ENCODE measurements at regions not wholly inside any gene's neighbourhood (a gene's known extent, or its start where the extent isn't known, plus 50 kb on each side); places are given as distances from the start of the nearest gene placed in this dataset.

DNA sequence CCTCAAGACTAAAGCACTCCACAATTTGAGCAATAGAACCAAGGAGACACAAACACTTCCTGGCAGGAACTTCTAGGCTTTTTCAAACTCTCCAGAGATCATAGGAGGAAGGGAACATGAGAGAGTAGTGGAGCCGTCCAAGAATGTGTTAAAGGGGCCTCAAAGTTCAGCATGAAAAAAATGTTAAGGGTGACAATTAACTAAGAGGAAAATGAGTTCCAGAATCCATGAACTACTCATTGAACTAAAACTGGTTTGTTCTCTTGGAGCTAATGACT lies 122.0 kb downstream of the WIF1 start (continued):
- TF ChIP-seq, protein P1, sequence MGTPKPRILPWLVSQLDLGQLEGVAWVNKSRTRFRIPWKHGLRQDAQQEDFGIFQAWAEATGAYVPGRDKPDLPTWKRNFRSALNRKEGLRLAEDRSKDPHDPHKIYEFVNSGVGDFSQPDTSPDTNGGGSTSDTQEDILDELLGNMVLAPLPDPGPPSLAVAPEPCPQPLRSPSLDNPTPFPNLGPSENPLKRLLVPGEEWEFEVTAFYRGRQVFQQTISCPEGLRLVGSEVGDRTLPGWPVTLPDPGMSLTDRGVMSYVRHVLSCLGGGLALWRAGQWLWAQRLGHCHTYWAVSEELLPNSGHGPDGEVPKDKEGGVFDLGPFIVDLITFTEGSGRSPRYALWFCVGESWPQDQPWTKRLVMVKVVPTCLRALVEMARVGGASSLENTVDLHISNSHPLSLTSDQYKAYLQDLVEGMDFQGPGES (IDR thresholded peaks at IDR 0.05; ENCODE audit: low read depth, low read length), result no peak

Small RNAs in the stretch of these regions (small RNA-seq; reads per million reads assigned to genes)
- gene RNU6ATAC42P, result 0 reads per million in 7 experiments
